AG10803 (cell line): ENCODE measurements at regions not wholly inside any gene's neighbourhood (a gene's known extent, or its start where the extent isn't known, plus 50 kb on each side); places are given as distances from the start of the nearest gene placed in this dataset.

Source experiments
- DNase-seq: peaks from one replicate; pipeline ENCODE4 v3.0.0; 2010; ENCODE audit warnings: low read depth
- H3K4me3 ChIP-seq: 2 replicates; pipeline ENCODE4 v1.5.1; 2011; ENCODE audit warnings: mild to moderate bottlenecking, low read length, control low read depth
- TF ChIP-seq, protein P1 (sequence below): conservative IDR thresholded peaks from 2 replicates; pipeline ENCODE4 v1.5.1; 2011; ENCODE audit warnings: mild to moderate bottlenecking, low read length, control low read depth, inconsistent platforms

DNA sequence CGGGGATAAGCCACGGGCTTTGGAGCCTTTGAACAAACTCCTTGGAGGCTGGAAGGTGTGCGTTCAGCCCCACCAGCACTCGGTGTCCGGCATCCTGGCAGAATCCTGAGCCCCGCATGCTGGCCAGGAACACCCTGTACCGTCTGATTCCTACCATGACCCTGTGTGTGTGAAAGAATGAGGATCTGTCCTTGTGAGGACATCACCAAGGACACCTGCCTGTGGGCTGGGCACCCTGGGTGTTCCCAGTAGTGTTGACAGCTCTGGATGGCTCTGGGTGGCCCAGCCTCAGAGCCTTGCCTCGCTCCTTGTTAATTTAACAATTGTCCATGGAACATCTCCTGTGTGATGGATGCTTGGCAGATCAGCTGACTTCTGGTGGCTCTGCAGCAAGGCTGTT is 234.3 kb downstream of the QKI start:
- no peak for DNase-seq
- H3K4me3 ChIP-seq: no peak overlapping the region
- TF ChIP-seq, protein P1, sequence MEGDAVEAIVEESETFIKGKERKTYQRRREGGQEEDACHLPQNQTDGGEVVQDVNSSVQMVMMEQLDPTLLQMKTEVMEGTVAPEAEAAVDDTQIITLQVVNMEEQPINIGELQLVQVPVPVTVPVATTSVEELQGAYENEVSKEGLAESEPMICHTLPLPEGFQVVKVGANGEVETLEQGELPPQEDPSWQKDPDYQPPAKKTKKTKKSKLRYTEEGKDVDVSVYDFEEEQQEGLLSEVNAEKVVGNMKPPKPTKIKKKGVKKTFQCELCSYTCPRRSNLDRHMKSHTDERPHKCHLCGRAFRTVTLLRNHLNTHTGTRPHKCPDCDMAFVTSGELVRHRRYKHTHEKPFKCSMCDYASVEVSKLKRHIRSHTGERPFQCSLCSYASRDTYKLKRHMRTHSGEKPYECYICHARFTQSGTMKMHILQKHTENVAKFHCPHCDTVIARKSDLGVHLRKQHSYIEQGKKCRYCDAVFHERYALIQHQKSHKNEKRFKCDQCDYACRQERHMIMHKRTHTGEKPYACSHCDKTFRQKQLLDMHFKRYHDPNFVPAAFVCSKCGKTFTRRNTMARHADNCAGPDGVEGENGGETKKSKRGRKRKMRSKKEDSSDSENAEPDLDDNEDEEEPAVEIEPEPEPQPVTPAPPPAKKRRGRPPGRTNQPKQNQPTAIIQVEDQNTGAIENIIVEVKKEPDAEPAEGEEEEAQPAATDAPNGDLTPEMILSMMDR: no peak

DNA sequence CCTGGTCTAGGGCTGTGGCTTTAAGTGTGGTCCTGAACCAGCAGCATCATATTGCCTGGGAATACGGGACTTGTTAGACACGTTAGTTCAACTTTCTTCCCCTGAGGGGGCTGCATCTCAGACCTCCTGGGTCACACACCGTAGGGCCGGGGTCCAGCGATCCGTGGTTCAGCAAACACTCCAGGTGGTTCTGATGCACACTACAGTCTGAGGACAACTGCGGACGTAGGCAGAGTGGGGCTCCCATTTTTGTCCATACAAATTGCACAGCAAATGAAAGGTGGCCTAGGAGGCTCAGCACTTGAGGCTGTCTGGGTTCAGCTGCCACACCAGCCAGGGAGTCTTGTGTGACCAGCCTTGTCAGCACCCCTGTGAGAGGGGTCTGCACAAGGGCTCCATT is 233.1 kb downstream of the QKI start:
- no peak overlapping the region for H3K4me3 ChIP-seq
- no peak for DNase-seq
- TF ChIP-seq, protein P1: no peak

DNA sequence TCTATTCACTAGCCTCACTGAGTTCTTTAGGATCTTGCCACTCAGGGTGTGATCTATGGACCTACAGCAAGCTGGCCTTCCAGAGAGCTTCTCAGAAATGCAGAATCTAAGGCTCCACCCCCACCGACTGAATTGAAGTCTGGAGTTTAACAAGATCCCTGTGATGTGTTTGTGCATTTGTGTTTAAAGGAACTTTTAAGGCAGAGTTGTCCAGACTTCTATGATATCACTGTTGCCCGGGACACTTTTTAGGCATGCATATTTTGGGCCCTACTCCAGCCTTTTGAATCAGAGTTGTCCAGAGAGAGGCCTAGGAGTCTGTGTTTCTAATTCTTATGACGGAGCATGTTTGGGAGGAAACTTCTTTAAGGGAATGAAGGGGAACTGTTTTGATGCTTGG is 232.3 kb downstream of the QKI start:
- TF ChIP-seq, protein P1: no peak
- no peak for DNase-seq
- no peak overlapping the region for H3K4me3 ChIP-seq

DNA sequence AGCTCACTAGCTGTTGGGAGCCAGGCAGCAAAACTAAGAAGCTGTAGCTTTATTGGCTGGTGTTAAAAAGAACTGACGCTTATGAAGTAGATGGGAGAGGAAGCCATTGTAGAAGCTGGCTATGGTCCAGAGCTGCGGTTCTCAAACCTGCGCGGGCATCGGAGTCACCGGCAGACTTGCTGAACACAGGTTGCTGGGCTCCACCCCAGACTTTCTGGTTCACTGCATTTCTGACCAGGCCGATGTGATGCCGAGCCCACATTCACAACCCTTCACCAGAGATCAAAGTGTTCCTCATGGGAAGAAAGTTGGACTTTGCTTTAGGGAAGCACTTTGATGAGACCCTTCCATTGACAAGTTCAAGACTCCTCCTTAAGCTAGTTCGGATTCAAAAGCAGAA is 231.6 kb downstream of the QKI start:
- no peak overlapping the region for H3K4me3 ChIP-seq
- TF ChIP-seq, protein P1: no peak
- no peak for DNase-seq

DNA sequence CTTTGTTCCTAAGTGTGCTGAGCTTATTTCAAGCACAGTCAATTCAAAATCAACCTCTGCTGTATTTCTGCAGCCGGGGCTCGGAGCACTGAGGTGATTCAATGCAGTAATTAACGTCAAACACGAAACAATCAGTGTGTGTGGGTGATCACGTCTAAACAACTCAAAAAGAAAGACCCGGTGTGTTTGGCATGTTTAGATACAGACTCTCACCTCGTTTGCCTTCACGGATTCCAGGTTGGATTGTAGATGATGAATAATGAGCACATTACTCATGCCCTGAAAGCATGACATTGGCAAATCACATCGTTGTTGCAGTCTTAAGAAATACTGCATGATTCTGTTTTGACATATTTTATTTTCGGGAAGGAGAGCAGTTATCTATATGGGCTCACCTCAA is 231.0 kb downstream of the QKI start:
- H3K4me3 ChIP-seq: no peak overlapping the region
- TF ChIP-seq, protein P1: no peak
- no peak for DNase-seq

DNA sequence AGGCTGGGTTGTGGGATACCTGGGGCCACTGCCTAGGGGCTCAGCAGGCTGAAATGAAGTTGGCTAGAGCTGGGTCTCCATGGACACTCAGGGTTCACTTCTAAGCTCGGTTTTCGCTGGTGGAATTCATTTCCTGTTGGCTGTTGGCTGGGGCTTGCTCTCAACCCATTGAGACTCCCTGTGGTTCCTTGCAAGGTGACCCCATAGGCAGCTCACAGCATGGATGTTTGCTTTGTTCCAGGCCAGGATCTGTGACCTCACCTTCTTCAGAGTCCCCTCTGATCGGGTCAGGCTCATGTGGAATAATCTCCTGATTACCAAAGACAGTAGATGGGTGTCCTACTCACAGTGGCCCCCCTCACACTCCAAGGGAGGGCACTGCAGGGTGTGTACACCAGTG is 229.3 kb downstream of the QKI start:
- no peak for DNase-seq
- no peak overlapping the region for H3K4me3 ChIP-seq
- TF ChIP-seq, protein P1: no peak

DNA sequence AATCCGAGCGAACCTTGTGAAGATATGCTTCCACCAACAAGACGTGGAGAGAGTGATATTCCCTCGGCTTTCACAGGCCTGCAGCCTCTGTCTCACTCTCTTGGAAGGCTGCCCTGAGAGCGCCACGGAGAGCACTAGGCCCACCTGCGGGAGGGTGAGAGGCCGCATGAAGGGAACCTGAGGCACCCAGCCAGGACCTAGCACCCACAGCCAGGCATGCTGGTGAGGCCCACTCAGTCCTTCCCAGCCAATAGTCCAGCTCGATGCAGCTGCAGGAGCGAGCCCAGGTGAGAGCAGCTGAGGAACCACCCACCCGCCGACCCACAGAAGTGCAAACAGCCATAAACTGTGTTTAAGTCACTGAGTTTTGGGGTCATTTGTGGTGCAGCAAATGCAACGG is 227.2 kb downstream of the QKI start:
- no peak for DNase-seq
- TF ChIP-seq, protein P1: no peak
- no peak overlapping the region for H3K4me3 ChIP-seq
